HEK293T (cell line): ENCODE measurements at regions not wholly inside any gene's neighbourhood (a gene's known extent, or its start where the extent isn't known, plus 50 kb on each side); places are given as distances from the start of the nearest gene placed in this dataset.

Source experiments
- ARNT ChIP-seq: fragments of 450-650 bp; IDR thresholded peaks from 2 replicates; pipeline ENCODE4 v1.6.1; 2017; ENCODE audit warnings: mild to moderate bottlenecking
- BHLHE40 ChIP-seq: fragments of 450-650 bp; IDR thresholded peaks from 2 replicates; pipeline ENCODE4 v1.6.1; 2016; ENCODE audit warnings: mild to moderate bottlenecking, moderate library complexity, borderline replicate concordance
- CTBP1 ChIP-seq: fragments of 450-650 bp; IDR thresholded peaks from 2 replicates; pipeline ENCODE4 v1.6.1; 2016; ENCODE audit warnings: borderline replicate concordance
- ELF4 ChIP-seq: fragments of 450-650 bp; IDR thresholded peaks from 2 replicates; pipeline ENCODE4 v1.6.1; 2017; ENCODE audit warnings: antibody characterized with exemption
- FOXA1 ChIP-seq: fragments of 450-650 bp; IDR thresholded peaks from 2 replicates; pipeline ENCODE4 v1.6.1; 2016; ENCODE audit warnings: mild to moderate bottlenecking
- FOXK2 ChIP-seq: fragments of 450-650 bp; IDR thresholded peaks from 2 replicates; pipeline ENCODE4 v1.6.1; 2016; ENCODE audit warnings: mild to moderate bottlenecking
- HDGF ChIP-seq: fragments of 450-650 bp; IDR thresholded peaks from 2 replicates; pipeline ENCODE4 v1.6.1; 2017; ENCODE audit warnings: antibody characterized with exemption, borderline replicate concordance
- LEF1 ChIP-seq: fragments of 450-650 bp; IDR thresholded peaks from 2 replicates; pipeline ENCODE4 v1.6.1; 2017; ENCODE audit warnings: mild to moderate bottlenecking, borderline replicate concordance
- NFRKB ChIP-seq: fragments of 450-650 bp; IDR thresholded peaks from 2 replicates; pipeline ENCODE4 v1.6.1; 2016; ENCODE audit warnings: mild to moderate bottlenecking, moderate library complexity
- PKNOX1 ChIP-seq: fragments of 450-650 bp; IDR thresholded peaks from 2 replicates; pipeline ENCODE4 v1.6.1; 2016
- SP1 ChIP-seq: fragments of 450-650 bp; IDR thresholded peaks from 2 replicates; pipeline ENCODE4 v1.6.1; 2017
- TARDBP ChIP-seq: fragments of 450-650 bp; IDR thresholded peaks from 2 replicates; pipeline ENCODE4 v1.6.1; 2016

- TF ChIP-seq TARDBP (no peak), HDGF (no peak), FOXA1 (no peak), BHLHE40 (no peak), LEF1 (no peak), ELF4 (no peak), PKNOX1 (no peak), SP1 (no peak), CTBP1 (no peak), FOXK2 (no peak), ARNT (no peak), NFRKB (no peak)
Measured at GRCh38 chr11:26040339-26040738, 291.6 kb upstream of the ANO3 start.
